ENCODE measurements at regions not wholly inside any gene's neighbourhood (a gene's known extent, or its start where the extent isn't known, plus 50 kb on each side); places are given as distances from the start of the nearest gene placed in this dataset.

DNA sequence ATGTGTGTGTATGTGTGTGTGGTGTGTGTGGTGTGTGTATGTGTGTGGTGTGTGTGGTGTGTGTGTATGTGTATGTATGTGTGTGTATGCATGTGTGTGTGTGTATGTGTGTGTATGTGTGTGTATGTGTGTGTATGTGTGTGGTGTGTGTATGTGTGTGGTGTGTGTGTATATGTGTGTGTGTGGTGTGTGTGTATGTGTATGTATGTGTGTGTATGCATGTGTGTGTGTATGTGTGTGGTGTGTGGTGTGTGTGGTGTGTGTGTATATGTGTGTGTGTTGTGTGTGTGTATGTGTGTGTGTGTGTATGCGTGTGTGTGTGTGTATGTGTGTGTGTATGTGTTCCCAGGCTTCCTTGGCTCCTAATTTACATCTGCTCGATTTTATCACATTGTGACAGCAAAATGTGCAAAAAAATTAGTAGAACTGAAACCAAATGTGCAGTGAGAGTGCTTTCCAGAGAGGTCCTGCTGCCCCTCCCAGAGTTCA lies 234.5 kb downstream of the BMP7 start:
- Histone ChIP-seq H3K4me3 (ENCODE audit: low read depth, low read length) (no peak overlapping the region), H3K9me3 (ENCODE audit: severe bottlenecking) (peaks cover 3% of the 10 kb centered on the region), H3K36me3 (no peaks in the 10 kb centered on the region), H3K27ac (no peak overlapping the region), H3K27me3 (ENCODE audit: insufficient read depth, low read depth, severe bottlenecking) (peaks cover 94% of the 10 kb centered on the region)
- no peak for DNase-seq
- TF ChIP-seq, protein P1, sequence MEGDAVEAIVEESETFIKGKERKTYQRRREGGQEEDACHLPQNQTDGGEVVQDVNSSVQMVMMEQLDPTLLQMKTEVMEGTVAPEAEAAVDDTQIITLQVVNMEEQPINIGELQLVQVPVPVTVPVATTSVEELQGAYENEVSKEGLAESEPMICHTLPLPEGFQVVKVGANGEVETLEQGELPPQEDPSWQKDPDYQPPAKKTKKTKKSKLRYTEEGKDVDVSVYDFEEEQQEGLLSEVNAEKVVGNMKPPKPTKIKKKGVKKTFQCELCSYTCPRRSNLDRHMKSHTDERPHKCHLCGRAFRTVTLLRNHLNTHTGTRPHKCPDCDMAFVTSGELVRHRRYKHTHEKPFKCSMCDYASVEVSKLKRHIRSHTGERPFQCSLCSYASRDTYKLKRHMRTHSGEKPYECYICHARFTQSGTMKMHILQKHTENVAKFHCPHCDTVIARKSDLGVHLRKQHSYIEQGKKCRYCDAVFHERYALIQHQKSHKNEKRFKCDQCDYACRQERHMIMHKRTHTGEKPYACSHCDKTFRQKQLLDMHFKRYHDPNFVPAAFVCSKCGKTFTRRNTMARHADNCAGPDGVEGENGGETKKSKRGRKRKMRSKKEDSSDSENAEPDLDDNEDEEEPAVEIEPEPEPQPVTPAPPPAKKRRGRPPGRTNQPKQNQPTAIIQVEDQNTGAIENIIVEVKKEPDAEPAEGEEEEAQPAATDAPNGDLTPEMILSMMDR (IDR thresholded peaks at IDR 0.05; ENCODE audit: low read depth, low read length), result no peak

DNA sequence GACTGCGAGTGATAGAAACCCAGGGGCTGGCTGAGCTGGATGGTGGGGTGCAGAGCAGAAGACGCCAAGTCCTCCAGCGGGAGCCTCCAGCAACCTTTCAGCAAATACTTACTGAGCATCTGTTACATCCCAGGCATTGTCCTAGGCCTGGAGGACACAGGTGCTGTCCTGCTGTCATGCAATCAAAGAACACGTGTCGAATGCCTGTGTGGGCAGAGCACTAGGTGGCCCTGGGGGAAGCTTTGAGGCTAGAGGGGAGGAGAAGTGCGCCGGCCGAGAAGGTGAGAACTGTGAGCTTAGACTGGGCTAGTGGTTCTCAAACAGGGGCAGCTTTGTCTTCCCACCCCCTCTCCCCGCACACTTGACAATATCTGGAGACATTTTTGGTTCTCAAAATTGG lies 233.6 kb downstream of the BMP7 start:
- DNase-seq, result no peak
- Histone ChIP-seq H3K27ac (no peak overlapping the region), H3K4me3 (ENCODE audit: low read depth, low read length) (no peak overlapping the region), H3K9me3 (ENCODE audit: severe bottlenecking) (peaks cover 3% of the 10 kb centered on the region), H3K27me3 (ENCODE audit: insufficient read depth, low read depth, severe bottlenecking) (peaks cover 85% of the 10 kb centered on the region), H3K36me3 (no peaks in the 10 kb centered on the region)
- TF ChIP-seq, protein P1 (IDR thresholded peaks at IDR 0.05; ENCODE audit: low read depth, low read length), result no peak

GRCh38 chr20:57034001-57034400 lies 232.4 kb downstream of the BMP7 start:
- peaks cover 3% of the 10 kb centered on the region for H3K9me3 ChIP-seq (ENCODE audit: severe bottlenecking)
- no peak overlapping the region for H3K27ac ChIP-seq
- TF ChIP-seq, protein P1 (IDR thresholded peaks at IDR 0.05; ENCODE audit: low read depth, low read length), result no peak
- H3K36me3 ChIP-seq, result no peaks in the 10 kb centered on the region
- no peak for DNase-seq
- H3K4me3 ChIP-seq (ENCODE audit: low read depth, low read length), result no peak overlapping the region
- peaks cover 73% of the 10 kb centered on the region for H3K27me3 ChIP-seq (ENCODE audit: insufficient read depth, low read depth, severe bottlenecking)

DNA sequence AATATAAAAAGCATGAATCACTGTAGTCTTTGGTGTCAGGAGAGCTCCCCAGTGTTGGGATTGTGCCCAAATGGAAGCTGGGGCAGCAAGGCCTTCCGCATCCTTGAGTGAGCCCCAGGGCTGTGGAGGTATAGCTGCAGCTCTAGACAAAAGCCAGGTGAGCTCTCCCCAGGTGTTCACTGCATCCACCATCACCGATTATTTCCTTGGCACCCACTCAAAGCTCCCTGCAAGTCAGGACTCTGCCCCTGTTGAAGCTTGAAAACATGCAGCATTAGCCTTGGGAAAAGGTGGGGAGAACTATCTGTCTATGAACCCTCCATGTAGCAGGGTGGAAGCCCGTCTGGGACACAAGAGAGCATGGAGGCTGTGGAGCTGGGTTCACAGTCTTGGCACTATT lies 228.8 kb downstream of the BMP7 start:
- Histone ChIP-seq H3K27me3 (ENCODE audit: insufficient read depth, low read depth, severe bottlenecking) (peaks cover 71% of the 10 kb centered on the region), H3K36me3 (no peaks in the 10 kb centered on the region), H3K4me3 (ENCODE audit: low read depth, low read length) (no peak overlapping the region), H3K27ac (no peak overlapping the region), H3K9me3 (ENCODE audit: severe bottlenecking) (peaks cover 3% of the 10 kb centered on the region)
- no peak for DNase-seq
- TF ChIP-seq, protein P1 (IDR thresholded peaks at IDR 0.05; ENCODE audit: low read depth, low read length), result no peak

- H3K27ac ChIP-seq, result no peak overlapping the region
- H3K36me3 ChIP-seq, result no peaks in the 10 kb centered on the region
- no peak overlapping the region for H3K4me3 ChIP-seq (ENCODE audit: low read depth, low read length)
- no peak for DNase-seq
- H3K27me3 ChIP-seq (ENCODE audit: insufficient read depth, low read depth, severe bottlenecking), result peaks cover 71% of the 10 kb centered on the region
- peaks cover 3% of the 10 kb centered on the region for H3K9me3 ChIP-seq (ENCODE audit: severe bottlenecking)
- TF ChIP-seq, protein P1 (IDR thresholded peaks at IDR 0.05; ENCODE audit: low read depth, low read length), result no peak
These were observed 227.6 kb downstream of the BMP7 start for GRCh38 chr20:57038608-57039440.

All from WERI-Rb-1 (cell line).